DND-41 (cell line): ENCODE measurements at regions not wholly inside any gene's neighbourhood (a gene's known extent, or its start where the extent isn't known, plus 50 kb on each side); places are given as distances from the start of the nearest gene placed in this dataset.

Source experiments
- ATAC-seq: fragments of 200-7000 bp; cut with Tn5 transposase; 3 replicates; pipeline ENCODE4 v1.9.1; 2021; ENCODE audit warnings: low read depth; ENCODE audit not compliant: insufficient read depth
- DNase-seq: peaks from one replicate; pipeline ENCODE4 v3.0.0-alpha.2; 2020
- H2AFZ ChIP-seq: 2 replicates; pipeline ENCODE4 v1.6.0; 2012; ENCODE audit warnings: low read depth, low read length
- H3K27ac ChIP-seq: 2 replicates; pipeline ENCODE4 v1.5.1; 2012; ENCODE audit warnings: low read length, inconsistent platforms
- H3K27me3 ChIP-seq: fragments of 200-600 bp; sonication (generic); 2 replicates; pipeline ENCODE4 v1.6.0; 2012; ENCODE audit warnings: low read length, mild to moderate bottlenecking, inconsistent platforms; ENCODE audit not compliant: insufficient read depth, poor library complexity
- H3K36me3 ChIP-seq: 2 replicates; pipeline ENCODE4 v1.5.1; 2012; ENCODE audit warnings: low read length, inconsistent platforms; ENCODE audit not compliant: insufficient read depth
- H3K4me1 ChIP-seq: 2 replicates; pipeline ENCODE4 v1.5.1; 2012; ENCODE audit warnings: mild to moderate bottlenecking, low read length; ENCODE audit not compliant: insufficient read depth
- H3K4me2 ChIP-seq: 2 replicates; pipeline ENCODE4 v1.6.0; 2012; ENCODE audit warnings: mild to moderate bottlenecking, moderate library complexity, low read length, inconsistent platforms; ENCODE audit not compliant: insufficient read depth
- H3K4me3 ChIP-seq, 2 experiments: fragments of 200-600 bp in 1 of 2; shearing (Covaris generic) in 1 of 2; 2 replicates each; pipeline ENCODE4 v1.5.1; 2012 to 2016; ENCODE audit warnings: inconsistent platforms in 2 of 2, low read length in 2 of 2, mild to moderate bottlenecking in 2 of 2, low read depth in 1 of 2, moderate library complexity in 1 of 2
- H3K79me2 ChIP-seq: 2 replicates; pipeline ENCODE4 v1.6.0; 2012; ENCODE audit warnings: low read length, inconsistent platforms; ENCODE audit not compliant: insufficient read depth
- H3K9ac ChIP-seq: 2 replicates; pipeline ENCODE4 v1.6.0; 2012; ENCODE audit warnings: low read depth, mild to moderate bottlenecking, inconsistent platforms, low read length, moderate library complexity
- H3K9me3 ChIP-seq: 2 replicates; pipeline ENCODE4 v1.5.1; 2012; ENCODE audit warnings: low read length, moderate library complexity, mild to moderate bottlenecking, inconsistent platforms; ENCODE audit not compliant: insufficient read depth, severe bottlenecking
- H4K20me1 ChIP-seq: 2 replicates; pipeline ENCODE4 v1.6.0; 2012; ENCODE audit warnings: low read length; ENCODE audit not compliant: insufficient read depth
- EZH2 ChIP-seq: IDR thresholded peaks from 3 replicates; pipeline ENCODE4 v1.6.1; 2012; ENCODE audit warnings: borderline replicate concordance, low read depth, mild to moderate bottlenecking, moderate library complexity, low read length, inconsistent platforms; ENCODE audit not compliant: severe bottlenecking
- TF ChIP-seq, protein P1 (sequence below): IDR thresholded peaks from 2 replicates; pipeline ENCODE4 v1.5.1; 2012; ENCODE audit warnings: borderline replicate concordance, low read length, moderate library complexity, mild to moderate bottlenecking; ENCODE audit not compliant: poor library complexity, severe bottlenecking; ENCODE audit errors: extremely low read depth

- Histone ChIP-seq H3K9me3 (no peaks in the 10 kb centered on the region), H3K27me3 (no peaks in the 10 kb centered on the region), H3K4me3 (no peak overlapping the region), H3K36me3 (no peaks in the 10 kb centered on the region), H4K20me1 (no peaks in the 10 kb centered on the region), H2AFZ (no peak overlapping the region), H3K27ac (no peak overlapping the region), H3K9ac (no peak overlapping the region), H3K4me1 (no peaks in the 10 kb centered on the region), H3K79me2 (no peaks in the 10 kb centered on the region), H3K4me2 (no peak overlapping the region)
- no peak for ATAC-seq
- no peak for TF ChIP-seq EZH2
- TF ChIP-seq, protein P1, sequence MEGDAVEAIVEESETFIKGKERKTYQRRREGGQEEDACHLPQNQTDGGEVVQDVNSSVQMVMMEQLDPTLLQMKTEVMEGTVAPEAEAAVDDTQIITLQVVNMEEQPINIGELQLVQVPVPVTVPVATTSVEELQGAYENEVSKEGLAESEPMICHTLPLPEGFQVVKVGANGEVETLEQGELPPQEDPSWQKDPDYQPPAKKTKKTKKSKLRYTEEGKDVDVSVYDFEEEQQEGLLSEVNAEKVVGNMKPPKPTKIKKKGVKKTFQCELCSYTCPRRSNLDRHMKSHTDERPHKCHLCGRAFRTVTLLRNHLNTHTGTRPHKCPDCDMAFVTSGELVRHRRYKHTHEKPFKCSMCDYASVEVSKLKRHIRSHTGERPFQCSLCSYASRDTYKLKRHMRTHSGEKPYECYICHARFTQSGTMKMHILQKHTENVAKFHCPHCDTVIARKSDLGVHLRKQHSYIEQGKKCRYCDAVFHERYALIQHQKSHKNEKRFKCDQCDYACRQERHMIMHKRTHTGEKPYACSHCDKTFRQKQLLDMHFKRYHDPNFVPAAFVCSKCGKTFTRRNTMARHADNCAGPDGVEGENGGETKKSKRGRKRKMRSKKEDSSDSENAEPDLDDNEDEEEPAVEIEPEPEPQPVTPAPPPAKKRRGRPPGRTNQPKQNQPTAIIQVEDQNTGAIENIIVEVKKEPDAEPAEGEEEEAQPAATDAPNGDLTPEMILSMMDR: no peak
- DNase-seq: no peak
Measured at GRCh38 chr14:26204728-26205479, 392.9 kb downstream of the NOVA1 start.

DNA sequence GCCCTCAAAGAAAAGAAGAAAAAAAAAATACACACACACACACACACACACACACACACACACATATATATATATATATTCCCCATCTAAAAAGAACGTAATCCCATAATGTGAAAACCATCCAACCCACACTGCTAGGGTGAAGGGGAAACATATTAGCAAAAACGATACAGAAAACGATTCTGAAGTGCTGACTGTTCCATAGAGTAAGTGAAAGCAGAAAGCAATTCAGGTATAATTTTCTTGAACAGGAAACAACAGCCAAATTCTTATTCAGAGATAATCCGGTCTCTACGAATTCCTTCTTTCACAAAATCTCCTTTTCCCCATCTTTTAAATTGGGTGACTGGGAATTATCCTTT is 393.5 kb downstream of the NOVA1 start:
- H3K36me3 ChIP-seq: no peaks in the 10 kb centered on the region
- no peaks in the 10 kb centered on the region for H3K9me3 ChIP-seq
- H2AFZ ChIP-seq: no peak overlapping the region
- H3K27ac ChIP-seq: no peak overlapping the region
- H3K27me3 ChIP-seq: no peaks in the 10 kb centered on the region
- no peaks in the 10 kb centered on the region for H4K20me1 ChIP-seq
- ATAC-seq (no peak), DNase-seq (no peak)
- H3K4me1 ChIP-seq: no peaks in the 10 kb centered on the region
- H3K79me2 ChIP-seq: no peaks in the 10 kb centered on the region
- no peak overlapping the region for H3K4me3 ChIP-seq
- no peak overlapping the region for H3K4me2 ChIP-seq
- no peak overlapping the region for H3K9ac ChIP-seq
- TF ChIP-seq, protein P1: no peak
- no peak for TF ChIP-seq EZH2

- Histone ChIP-seq H3K4me3 (no peak overlapping the region), H3K4me2 (no peak overlapping the region), H3K9ac (no peak overlapping the region), H3K4me1 (no peaks in the 10 kb centered on the region), H3K36me3 (no peaks in the 10 kb centered on the region), H2AFZ (no peak overlapping the region), H3K9me3 (no peaks in the 10 kb centered on the region), H3K27ac (no peak overlapping the region), H3K79me2 (no peaks in the 10 kb centered on the region), H3K27me3 (no peaks in the 10 kb centered on the region), H4K20me1 (no peaks in the 10 kb centered on the region)
- TF ChIP-seq, protein P1: no peak
- no peak for TF ChIP-seq EZH2
- DNase-seq: no peak
- no peak for ATAC-seq
Measured at GRCh38 chr14:26200687-26201086, 397.1 kb downstream of the NOVA1 start.
